Panc1 (cell line): ENCODE measurements at regions not wholly inside any gene's neighbourhood (a gene's known extent, or its start where the extent isn't known, plus 50 kb on each side); places are given as distances from the start of the nearest gene placed in this dataset.

Experiments
- ATAC-seq: fragments of 200-7000 bp; cut with Tn5 transposase; 2 replicates; pipeline ENCODE4 v1.9.1; 2020; ENCODE audit warnings: mild to moderate bottlenecking, moderate library complexity
- BruUV-seq: library from RNA; stranded (reverse); fragments of 400-500 nt; replicated peaks from 2 replicates; lab custom pipeline; 2021; lab: Mats Ljungman, UMichigan
- CTCF ChIA-PET: fragments of 300-600 bp; sonication (Branson Sonifier 250); formaldehyde crosslinking; loops from one replicate; lab custom pipeline; 2022; ENCODE audit warnings: antibody characterized with exemption; lab: Charles Lee
- POLR2A ChIA-PET: fragments of 300-600 bp; sonication (Branson Sonifier 250); formaldehyde crosslinking; loops from one replicate; lab custom pipeline; 2022; ENCODE audit warnings: antibody characterized with exemption; lab: Charles Lee
- DNase-seq: peaks from one replicate; pipeline ENCODE4 v3.0.0-alpha.2; 2010; ENCODE audit warnings: low read depth, low spot score
- H3K27ac ChIP-seq: 2 replicates; pipeline ENCODE4 v1.5.1; 2011; ENCODE audit warnings: mild to moderate bottlenecking, low read length, inconsistent platforms
- H3K27me3 ChIP-seq: fragments of 200-500 bp; sonication (Bioruptor generic); 2 replicates; pipeline ENCODE4 v1.6.0; 2014; ENCODE audit warnings: low read length, inconsistent platforms; ENCODE audit not compliant: control insufficient read depth, insufficient read depth
- H3K36me3 ChIP-seq: fragments of 200-500 bp; sonication (Bioruptor generic); 2 replicates; pipeline ENCODE4 v1.5.1; 2014; ENCODE audit warnings: inconsistent platforms, mild to moderate bottlenecking, low read length, moderate library complexity; ENCODE audit not compliant: control insufficient read depth, insufficient read depth
- H3K4me1 ChIP-seq: 2 replicates; pipeline ENCODE4 v1.5.1; 2011; ENCODE audit warnings: inconsistent platforms, mild to moderate bottlenecking, low read length, moderate library complexity; ENCODE audit not compliant: control insufficient read depth, insufficient read depth
- H3K4me3 ChIP-seq, 2 experiments: 2 replicates each; pipeline ENCODE4 v1.5.1; 2011 to 2012; ENCODE audit warnings: low read depth in 2 of 2, low read length in 2 of 2, mild to moderate bottlenecking in 2 of 2, inconsistent platforms in 1 of 2, moderate library complexity in 1 of 2
- H3K9me3 ChIP-seq: fragments of 200-500 bp; sonication (Bioruptor generic); 2 replicates; pipeline ENCODE4 v1.5.1; 2014; ENCODE audit warnings: low read depth, mild to moderate bottlenecking, inconsistent platforms, low read length, moderate library complexity; ENCODE audit not compliant: control insufficient read depth, insufficient read depth
- POLR2AphosphoS5 ChIP-seq: IDR thresholded peaks from 2 replicates; pipeline ENCODE4 v1.6.1; 2012; ENCODE audit warnings: mild to moderate bottlenecking, low read depth, low read length, moderate library complexity
- SIN3A ChIP-seq: IDR thresholded peaks from 2 replicates; pipeline ENCODE4 v1.6.1; 2012; ENCODE audit warnings: low read depth, mild to moderate bottlenecking, low read length, moderate library complexity, borderline replicate concordance; ENCODE audit not compliant: insufficient read depth
- TCF7L2 ChIP-seq: IDR thresholded peaks from 2 replicates; pipeline ENCODE4 v1.6.1; 2011; ENCODE audit warnings: mild to moderate bottlenecking, low read depth, low read length, inconsistent platforms
- in situ Hi-C: cut with HindIII; loops from 2 replicates; pipeline ENCODE4 v1.10.0; 2016; ENCODE audit warnings: low sequenced_read_pairs, low pct_unique_long_range_greater_than_20kb
- intact Hi-C: fragments of 100-400 bp; cut with micrococcal nuclease; formaldehyde crosslinking; loops from one replicate; pipeline ENCODE4 v1.10.0; 2022; ENCODE audit not compliant: unreplicated experiment
- TF ChIP-seq, protein P1 (sequence below): fragments of 450-650 bp; IDR thresholded peaks from 2 replicates; pipeline ENCODE4 v1.5.1; 2017; ENCODE audit warnings: mild to moderate bottlenecking
- TF ChIP-seq, protein P2 (sequence below), 2 experiments: IDR thresholded peaks; 2 replicates each; pipeline ENCODE4 v1.6.1; 2011 to 2012; ENCODE audit warnings: low read depth in 2 of 2, control low read depth in 1 of 2, low read length in 1 of 2, mild to moderate bottlenecking in 1 of 2, moderate library complexity in 1 of 2; ENCODE audit not compliant: insufficient read depth in 1 of 2

DNA sequence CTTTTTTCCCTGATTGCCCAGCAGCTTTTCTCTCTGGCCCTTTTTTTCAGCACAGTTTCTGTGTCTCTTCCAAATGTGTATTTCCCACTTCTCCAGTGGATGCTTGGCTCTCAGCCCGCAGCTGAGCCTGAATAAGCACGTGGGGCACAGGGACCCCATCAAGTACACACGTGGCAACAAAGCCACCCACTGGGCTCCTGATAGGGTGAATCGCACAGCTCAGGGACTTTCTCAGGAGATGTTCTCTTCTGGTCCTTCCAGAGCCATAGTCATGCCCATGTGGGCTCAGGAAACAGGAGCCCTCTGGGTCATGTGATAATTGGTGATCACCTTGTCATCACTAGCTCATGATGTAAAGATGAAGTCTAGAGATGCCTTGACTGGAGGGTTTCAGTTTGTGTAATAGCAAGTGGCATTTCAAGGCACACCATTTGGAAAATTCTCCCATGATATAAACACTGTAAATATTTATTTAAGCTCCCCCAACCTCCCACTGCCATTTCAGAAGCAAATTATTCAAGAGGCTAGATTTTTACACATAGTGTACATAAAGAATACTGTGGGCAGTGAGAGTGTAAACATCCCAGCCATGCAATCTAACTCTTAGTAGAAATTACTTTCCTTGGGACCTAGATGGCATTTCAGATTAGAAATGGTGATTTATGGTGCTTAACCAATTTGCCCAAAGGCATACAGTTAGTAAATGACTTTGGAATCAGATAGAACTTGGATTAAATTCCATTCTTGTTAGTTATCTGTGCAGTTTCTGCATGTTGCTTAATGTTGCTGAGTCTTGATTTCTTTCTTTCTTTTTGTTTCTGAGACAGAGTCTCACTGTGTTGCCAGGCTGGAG, 597.5 kb downstream of the SLC4A3 start:
- in situ Hi-C loops: no loop called here
- Histone ChIP-seq H3K4me1 (peaks cover 6% of the 10 kb centered on the region), H3K9me3 (no peaks in the 10 kb centered on the region), H3K27me3 (no peaks in the 10 kb centered on the region), H3K4me3 (no peak overlapping the region), H3K27ac (peak overlapping the region; percentile 81), H3K36me3 (no peaks in the 10 kb centered on the region)
- ATAC-seq (peak; percentile 76), DNase-seq (no peak)
- intact Hi-C loops: no loop called here
- TF ChIP-seq POLR2AphosphoS5: no peak
- TF ChIP-seq TCF7L2: no peak
- ChIA-PET CTCF (no interaction called here), POLR2A (no interaction called here)
- no TSS peak for BruUV-seq

DNA sequence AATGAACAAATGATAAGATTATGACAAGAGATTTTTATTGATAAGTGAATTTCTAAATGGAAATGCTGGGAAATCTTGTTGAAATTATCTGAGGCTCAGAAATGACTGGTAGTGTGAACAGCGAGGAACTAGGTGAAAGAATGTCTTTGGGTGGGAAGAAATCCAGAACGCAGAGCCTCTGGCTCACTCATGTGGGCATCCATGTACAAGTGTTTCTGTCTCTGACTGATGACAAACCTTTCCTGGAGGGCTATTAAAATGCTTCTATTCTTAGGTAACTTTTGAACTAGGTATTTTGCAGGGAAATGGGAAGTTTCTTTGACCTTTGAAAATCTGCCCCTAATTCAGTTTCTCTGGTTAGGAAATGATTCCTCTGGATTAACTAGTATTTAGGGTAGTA, 598.6 kb downstream of the SLC4A3 start:
- BruUV-seq: no TSS peak
- CTCF ChIA-PET: no interaction called here
- TF ChIP-seq SIN3A (no peak), TCF7L2 (no peak), POLR2AphosphoS5 (no peak)
- TF ChIP-seq, protein P1, sequence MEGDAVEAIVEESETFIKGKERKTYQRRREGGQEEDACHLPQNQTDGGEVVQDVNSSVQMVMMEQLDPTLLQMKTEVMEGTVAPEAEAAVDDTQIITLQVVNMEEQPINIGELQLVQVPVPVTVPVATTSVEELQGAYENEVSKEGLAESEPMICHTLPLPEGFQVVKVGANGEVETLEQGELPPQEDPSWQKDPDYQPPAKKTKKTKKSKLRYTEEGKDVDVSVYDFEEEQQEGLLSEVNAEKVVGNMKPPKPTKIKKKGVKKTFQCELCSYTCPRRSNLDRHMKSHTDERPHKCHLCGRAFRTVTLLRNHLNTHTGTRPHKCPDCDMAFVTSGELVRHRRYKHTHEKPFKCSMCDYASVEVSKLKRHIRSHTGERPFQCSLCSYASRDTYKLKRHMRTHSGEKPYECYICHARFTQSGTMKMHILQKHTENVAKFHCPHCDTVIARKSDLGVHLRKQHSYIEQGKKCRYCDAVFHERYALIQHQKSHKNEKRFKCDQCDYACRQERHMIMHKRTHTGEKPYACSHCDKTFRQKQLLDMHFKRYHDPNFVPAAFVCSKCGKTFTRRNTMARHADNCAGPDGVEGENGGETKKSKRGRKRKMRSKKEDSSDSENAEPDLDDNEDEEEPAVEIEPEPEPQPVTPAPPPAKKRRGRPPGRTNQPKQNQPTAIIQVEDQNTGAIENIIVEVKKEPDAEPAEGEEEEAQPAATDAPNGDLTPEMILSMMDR: no peak
- TF ChIP-seq, protein P2, sequence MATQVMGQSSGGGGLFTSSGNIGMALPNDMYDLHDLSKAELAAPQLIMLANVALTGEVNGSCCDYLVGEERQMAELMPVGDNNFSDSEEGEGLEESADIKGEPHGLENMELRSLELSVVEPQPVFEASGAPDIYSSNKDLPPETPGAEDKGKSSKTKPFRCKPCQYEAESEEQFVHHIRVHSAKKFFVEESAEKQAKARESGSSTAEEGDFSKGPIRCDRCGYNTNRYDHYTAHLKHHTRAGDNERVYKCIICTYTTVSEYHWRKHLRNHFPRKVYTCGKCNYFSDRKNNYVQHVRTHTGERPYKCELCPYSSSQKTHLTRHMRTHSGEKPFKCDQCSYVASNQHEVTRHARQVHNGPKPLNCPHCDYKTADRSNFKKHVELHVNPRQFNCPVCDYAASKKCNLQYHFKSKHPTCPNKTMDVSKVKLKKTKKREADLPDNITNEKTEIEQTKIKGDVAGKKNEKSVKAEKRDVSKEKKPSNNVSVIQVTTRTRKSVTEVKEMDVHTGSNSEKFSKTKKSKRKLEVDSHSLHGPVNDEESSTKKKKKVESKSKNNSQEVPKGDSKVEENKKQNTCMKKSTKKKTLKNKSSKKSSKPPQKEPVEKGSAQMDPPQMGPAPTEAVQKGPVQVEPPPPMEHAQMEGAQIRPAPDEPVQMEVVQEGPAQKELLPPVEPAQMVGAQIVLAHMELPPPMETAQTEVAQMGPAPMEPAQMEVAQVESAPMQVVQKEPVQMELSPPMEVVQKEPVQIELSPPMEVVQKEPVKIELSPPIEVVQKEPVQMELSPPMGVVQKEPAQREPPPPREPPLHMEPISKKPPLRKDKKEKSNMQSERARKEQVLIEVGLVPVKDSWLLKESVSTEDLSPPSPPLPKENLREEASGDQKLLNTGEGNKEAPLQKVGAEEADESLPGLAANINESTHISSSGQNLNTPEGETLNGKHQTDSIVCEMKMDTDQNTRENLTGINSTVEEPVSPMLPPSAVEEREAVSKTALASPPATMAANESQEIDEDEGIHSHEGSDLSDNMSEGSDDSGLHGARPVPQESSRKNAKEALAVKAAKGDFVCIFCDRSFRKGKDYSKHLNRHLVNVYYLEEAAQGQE (IDR thresholded peaks at IDR 0.05; ENCODE audit: insufficient read depth in 1 of 2, low read depth in 2 of 2, low read length in 1 of 2): no peak
- no peaks in the 10 kb centered on the region for H3K9me3 ChIP-seq
- H3K4me1 ChIP-seq: peaks cover 6% of the 10 kb centered on the region
- in situ Hi-C loops: no loop called here
- no peaks in the 10 kb centered on the region for H3K27me3 ChIP-seq
- DNase-seq (no peak), ATAC-seq (no peak)
- POLR2A ChIA-PET: no interaction called here
- peak overlapping the region; percentile 81 for H3K27ac ChIP-seq
- intact Hi-C loops: no loop called here
- no peaks in the 10 kb centered on the region for H3K36me3 ChIP-seq
- H3K4me3 ChIP-seq: no peak overlapping the region

DNA sequence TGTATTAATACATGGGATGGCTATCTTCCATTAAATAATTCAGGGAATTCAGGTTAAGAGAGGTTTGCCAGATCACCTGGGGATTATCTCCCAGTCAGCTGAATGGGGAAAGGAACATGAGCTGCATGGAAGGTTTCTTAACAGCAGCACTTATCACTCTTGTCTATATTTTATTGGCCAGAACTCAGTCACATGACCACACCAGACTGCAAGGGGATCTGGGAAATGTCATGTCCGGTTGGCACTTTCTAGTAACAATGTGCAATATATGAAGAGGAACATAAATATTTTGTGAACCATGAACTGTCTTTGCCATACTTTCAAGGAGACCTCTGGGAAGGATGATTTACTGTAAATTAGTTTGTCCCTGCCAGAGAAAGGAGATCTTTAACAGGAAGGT, 599.1 kb downstream of the SLC4A3 start:
- Histone ChIP-seq H3K9me3 (no peaks in the 10 kb centered on the region), H3K36me3 (no peaks in the 10 kb centered on the region), H3K27ac (peak overlapping the region; percentile 81), H3K27me3 (no peaks in the 10 kb centered on the region), H3K4me1 (peaks cover 6% of the 10 kb centered on the region), H3K4me3 (no peak overlapping the region)
- DNase-seq (no peak), ATAC-seq (no peak)
- CTCF ChIA-PET: no interaction called here
- BruUV-seq: no TSS peak
- intact Hi-C loops: no loop called here
- in situ Hi-C loops: no loop called here
- POLR2A ChIA-PET: no interaction called here
- TF ChIP-seq POLR2AphosphoS5 (no peak), SIN3A (no peak), TCF7L2 (no peak)
- TF ChIP-seq, protein P2 (IDR thresholded peaks at IDR 0.05; ENCODE audit: insufficient read depth in 1 of 2, low read depth in 2 of 2, low read length in 1 of 2): no peak
- TF ChIP-seq, protein P1: no peak
